ENCODE measurements at regions not wholly inside any gene's neighbourhood (a gene's known extent, or its start where the extent isn't known, plus 50 kb on each side); places are given as distances from the start of the nearest gene placed in this dataset.

GRCh38 chr1:4467241-4467640 is 187.2 kb upstream of the AJAP1 start:
- no peak for TF ChIP-seq CTCF (IDR thresholded peaks at IDR 0.05)
- no peak for TF ChIP-seq POLR2A (IDR thresholded peaks at IDR 0.05)
